ENCODE measurements at regions not wholly inside any gene's neighbourhood (a gene's known extent, or its start where the extent isn't known, plus 50 kb on each side); places are given as distances from the start of the nearest gene placed in this dataset.

DNA sequence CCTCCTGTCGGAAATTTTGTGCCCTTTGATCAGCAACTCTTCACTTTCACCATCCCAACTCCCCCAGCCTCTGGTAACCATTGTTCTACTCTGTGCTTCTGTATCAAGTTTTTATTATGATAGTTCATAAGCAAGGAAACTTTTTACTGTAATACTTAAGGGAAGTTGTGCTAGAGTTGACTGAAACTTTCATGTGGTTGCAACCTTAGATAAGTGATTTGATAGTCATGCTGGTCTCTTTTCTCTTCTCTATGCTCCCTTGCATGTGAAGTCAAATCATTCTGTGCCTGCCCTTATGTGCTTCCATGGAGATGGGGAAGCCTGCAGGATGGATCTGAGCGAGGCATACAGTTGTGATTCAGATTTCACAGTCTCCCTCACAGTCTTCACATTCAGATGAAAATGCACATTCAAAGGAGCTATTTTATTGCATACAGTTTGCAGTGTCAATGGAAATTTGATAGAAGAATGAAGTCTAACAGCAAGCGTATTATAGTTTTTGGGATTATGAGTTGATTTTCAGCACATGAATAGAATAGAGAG is 1428.3 kb upstream of the TENM3 start:
- TF ChIP-seq, protein P1, sequence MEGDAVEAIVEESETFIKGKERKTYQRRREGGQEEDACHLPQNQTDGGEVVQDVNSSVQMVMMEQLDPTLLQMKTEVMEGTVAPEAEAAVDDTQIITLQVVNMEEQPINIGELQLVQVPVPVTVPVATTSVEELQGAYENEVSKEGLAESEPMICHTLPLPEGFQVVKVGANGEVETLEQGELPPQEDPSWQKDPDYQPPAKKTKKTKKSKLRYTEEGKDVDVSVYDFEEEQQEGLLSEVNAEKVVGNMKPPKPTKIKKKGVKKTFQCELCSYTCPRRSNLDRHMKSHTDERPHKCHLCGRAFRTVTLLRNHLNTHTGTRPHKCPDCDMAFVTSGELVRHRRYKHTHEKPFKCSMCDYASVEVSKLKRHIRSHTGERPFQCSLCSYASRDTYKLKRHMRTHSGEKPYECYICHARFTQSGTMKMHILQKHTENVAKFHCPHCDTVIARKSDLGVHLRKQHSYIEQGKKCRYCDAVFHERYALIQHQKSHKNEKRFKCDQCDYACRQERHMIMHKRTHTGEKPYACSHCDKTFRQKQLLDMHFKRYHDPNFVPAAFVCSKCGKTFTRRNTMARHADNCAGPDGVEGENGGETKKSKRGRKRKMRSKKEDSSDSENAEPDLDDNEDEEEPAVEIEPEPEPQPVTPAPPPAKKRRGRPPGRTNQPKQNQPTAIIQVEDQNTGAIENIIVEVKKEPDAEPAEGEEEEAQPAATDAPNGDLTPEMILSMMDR (IDR thresholded peaks at IDR 0.05): no peak
- TF ChIP-seq POLR2AphosphoS5 (IDR thresholded peaks at IDR 0.05): no peak
- no peak for TF ChIP-seq POLR2A (IDR thresholded peaks at IDR 0.05)
- no peak for TF ChIP-seq EP300 (IDR thresholded peaks at IDR 0.05)
